SJSA1 (cell line): ENCODE measurements at regions not wholly inside any gene's neighbourhood (a gene's known extent, or its start where the extent isn't known, plus 50 kb on each side); places are given as distances from the start of the nearest gene placed in this dataset.
"Not testable (repeated sequence)": the region's sequence is repeated elsewhere in the genome, so short reads cannot be mapped to it uniquely, and the experiment has no call there.

Experiments
- DNase-seq, 2 experiments: peaks; one replicate each; pipeline ENCODE4 v3.0.0-alpha.2; 2015 to 2020; ENCODE audit warnings: low spot score in 2 of 2, low read depth in 1 of 2
- H3K27ac ChIP-seq: fragments of 250-450 bp; sonication (Bioruptor Pico); 2 replicates; pipeline ENCODE4 v1.5.1; 2020; ENCODE audit warnings: mild to moderate bottlenecking, moderate library complexity
- H3K27me3 ChIP-seq: fragments of 250-450 bp; sonication (Bioruptor Pico); replicated peaks from 2 replicates; pipeline ENCODE4 v1.5.1; 2020; ENCODE audit warnings: mild to moderate bottlenecking, moderate library complexity
- H3K36me3 ChIP-seq: fragments of 250-450 bp; sonication (Bioruptor Pico); 2 replicates; pipeline ENCODE4 v1.5.1; 2020; ENCODE audit warnings: mild to moderate bottlenecking
- H3K4me1 ChIP-seq: fragments of 250-450 bp; sonication (Bioruptor Pico); replicated peaks from 2 replicates; pipeline ENCODE4 v1.6.1; 2021; ENCODE audit warnings: mild to moderate bottlenecking
- H3K4me3 ChIP-seq: fragments of 250-450 bp; sonication (Bioruptor Pico); 2 replicates; pipeline ENCODE4 v1.5.1; 2020; ENCODE audit warnings: mild to moderate bottlenecking
- H3K9me3 ChIP-seq: fragments of 250-450 bp; sonication (Bioruptor Pico); replicated peaks from 2 replicates; pipeline ENCODE4 v1.5.1; 2020; ENCODE audit warnings: mild to moderate bottlenecking

GRCh38 chr4:75255261-75255660 is 258.9 kb downstream of the RCHY1 start:
- Histone ChIP-seq H3K4me1 (no peaks in the 10 kb centered on the region), H3K9me3 (no peaks in the 10 kb centered on the region), H3K4me3 (no peak overlapping the region), H3K36me3 (no peaks in the 10 kb centered on the region), H3K27me3 (no peaks in the 10 kb centered on the region; the same call in 1 of the 2 replicates), H3K27ac (no peak overlapping the region)
- no peak for DNase-seq

GRCh38 chr4:75254745-75255144 is 259.5 kb downstream of the RCHY1 start:
- Histone ChIP-seq H3K36me3 (no peaks in the 10 kb centered on the region), H3K27me3 (no peaks in the 10 kb centered on the region; the same call in 1 of the 2 replicates), H3K4me3 (no peak overlapping the region), H3K27ac (no peak overlapping the region), H3K9me3 (no peaks in the 10 kb centered on the region), H3K4me1 (no peaks in the 10 kb centered on the region)
- DNase-seq = peak in 1 of 2 experiments; percentile 41

GRCh38 chr4:75253094-75253493 is 261.1 kb downstream of the RCHY1 start:
- not testable (repeated sequence) for H3K4me1 ChIP-seq, DNase-seq, H3K36me3 ChIP-seq, H3K4me3 ChIP-seq, H3K9me3 ChIP-seq, H3K27ac ChIP-seq, H3K27me3 ChIP-seq

- Histone ChIP-seq H3K27me3 (no peaks in the 10 kb centered on the region; the same call in 1 of the 2 replicates), H3K4me1 (peaks cover 7% of the 10 kb centered on the region), H3K9me3 (no peaks in the 10 kb centered on the region), H3K27ac (no peak overlapping the region), H3K4me3 (no peak overlapping the region), H3K36me3 (no peaks in the 10 kb centered on the region)
- no peak for DNase-seq
Measured at GRCh38 chr4:75251547-75251946, 262.7 kb downstream of the RCHY1 start.

- H3K4me1 ChIP-seq = peaks cover 7% of the 10 kb centered on the region
- H3K36me3 ChIP-seq = no peaks in the 10 kb centered on the region
- no peak overlapping the region for H3K27ac ChIP-seq
- H3K4me3 ChIP-seq = no peak overlapping the region
- H3K9me3 ChIP-seq = no peaks in the 10 kb centered on the region
- H3K27me3 ChIP-seq = no peaks in the 10 kb centered on the region
- DNase-seq = no peak
Measured at GRCh38 chr4:75249739-75250138, 264.5 kb downstream of the RCHY1 start.

- Histone ChIP-seq H3K4me3 (no peak overlapping the region), H3K27ac (no peak overlapping the region), H3K36me3 (no peaks in the 10 kb centered on the region), H3K27me3 (no peaks in the 10 kb centered on the region), H3K9me3 (no peaks in the 10 kb centered on the region), H3K4me1 (peaks cover 7% of the 10 kb centered on the region)
- no peak for DNase-seq
Measured at GRCh38 chr4:75248770-75249407, 265.3 kb downstream of the RCHY1 start.

GRCh38 chr4:75244325-75244724 is 269.9 kb downstream of the RCHY1 start:
- no peaks in the 10 kb centered on the region for H3K9me3 ChIP-seq
- no peaks in the 10 kb centered on the region for H3K36me3 ChIP-seq
- no peak overlapping the region for H3K27ac ChIP-seq
- H3K27me3 ChIP-seq = no peaks in the 10 kb centered on the region
- no peak overlapping the region for H3K4me3 ChIP-seq
- peaks cover 6% of the 10 kb centered on the region for H3K4me1 ChIP-seq
- no peak for DNase-seq

- no peaks in the 10 kb centered on the region; the same call in 1 of the 2 replicates for H3K4me1 ChIP-seq
- no peaks in the 10 kb centered on the region for H3K9me3 ChIP-seq
- no peak for DNase-seq
- H3K27ac ChIP-seq = no peak overlapping the region
- no peak overlapping the region for H3K4me3 ChIP-seq
- no peaks in the 10 kb centered on the region for H3K36me3 ChIP-seq
- no peaks in the 10 kb centered on the region for H3K27me3 ChIP-seq
Measured at GRCh38 chr4:75243570-75243969, 270.6 kb downstream of the RCHY1 start.

- no peak overlapping the region for H3K27ac ChIP-seq
- no peaks in the 10 kb centered on the region for H3K36me3 ChIP-seq
- no peaks in the 10 kb centered on the region for H3K4me1 ChIP-seq
- no peak overlapping the region for H3K4me3 ChIP-seq
- no peaks in the 10 kb centered on the region for H3K9me3 ChIP-seq
- H3K27me3 ChIP-seq = no peaks in the 10 kb centered on the region
- DNase-seq = no peak
Measured at GRCh38 chr4:75235359-75235951, 278.7 kb downstream of the RCHY1 start.

GRCh38 chr4:75232546-75232945 is 281.7 kb downstream of the RCHY1 start:
- no peak for DNase-seq
- no peaks in the 10 kb centered on the region for H3K27me3 ChIP-seq
- no peak overlapping the region for H3K4me3 ChIP-seq
- no peak overlapping the region for H3K27ac ChIP-seq
- H3K9me3 ChIP-seq = no peaks in the 10 kb centered on the region
- no peaks in the 10 kb centered on the region for H3K36me3 ChIP-seq
- 0 out of 2 replicates have a peak, but pooled peaks cover 3% of the 10 kb centered on the region for H3K4me1 ChIP-seq

- Histone ChIP-seq H3K4me1 (0 out of 2 replicates have a peak, but pooled peaks cover 3% of the 10 kb centered on the region), H3K36me3 (no peaks in the 10 kb centered on the region), H3K27ac (no peak overlapping the region), H3K9me3 (no peaks in the 10 kb centered on the region), H3K27me3 (no peaks in the 10 kb centered on the region), H3K4me3 (no peak overlapping the region)
- DNase-seq = peak in 1 of 2 experiments; percentile 4
Measured at GRCh38 chr4:75229806-75230570, 284.2 kb downstream of the RCHY1 start.

GRCh38 chr4:75213480-75213879 is 280.6 kb downstream of the PARM1 start:
- H3K4me1 ChIP-seq = no peaks in the 10 kb centered on the region
- H3K27me3 ChIP-seq = no peaks in the 10 kb centered on the region; the same call in 1 of the 2 replicates
- H3K4me3 ChIP-seq = no peak overlapping the region
- no peaks in the 10 kb centered on the region for H3K9me3 ChIP-seq
- DNase-seq = no peak
- H3K27ac ChIP-seq = no peak overlapping the region
- H3K36me3 ChIP-seq = no peaks in the 10 kb centered on the region

- no peaks in the 10 kb centered on the region; the same call in 1 of the 2 replicates for H3K27me3 ChIP-seq
- H3K9me3 ChIP-seq = no peaks in the 10 kb centered on the region
- no peak overlapping the region for H3K4me3 ChIP-seq
- H3K36me3 ChIP-seq = no peaks in the 10 kb centered on the region
- DNase-seq = no peak
- no peaks in the 10 kb centered on the region; the same call in 1 of the 2 replicates for H3K4me1 ChIP-seq
- H3K27ac ChIP-seq = no peak overlapping the region
Measured at GRCh38 chr4:75211422-75211821, 278.5 kb downstream of the PARM1 start.

- no peaks in the 10 kb centered on the region for H3K36me3 ChIP-seq
- H3K4me1 ChIP-seq = no peaks in the 10 kb centered on the region; the same call in 1 of the 2 replicates
- no peaks in the 10 kb centered on the region for H3K9me3 ChIP-seq
- H3K27ac ChIP-seq = no peak overlapping the region
- H3K4me3 ChIP-seq = no peak overlapping the region
- no peak for DNase-seq
- no peaks in the 10 kb centered on the region for H3K27me3 ChIP-seq
Measured at GRCh38 chr4:75207902-75208301, 275.0 kb downstream of the PARM1 start.
